Mesenteric fat pad (tissue), 1 donor: ENCODE measurements at regions not wholly inside any gene's neighbourhood (a gene's known extent, or its start where the extent isn't known, plus 50 kb on each side); places are given as distances from the start of the nearest gene placed in this dataset.
A peak's percentile ranks its signal among the peaks of the same experiment; 100 is the strongest.
"Not testable (repeated sequence)": the region's sequence is repeated elsewhere in the genome, so short reads cannot be mapped to it uniquely, and the experiment has no call there.

ENCODE experiments used
- DNase-seq: peaks from one replicate; pipeline ENCODE4 v3.0.0-alpha.2; 2020; ENCODE audit warnings: low spot score
- donor health status: DM: yes; HTN: yes; CAD: no.

- DNase-seq, result no peak
Measured at GRCh38 chr14:104303705-104304425, 165.5 kb downstream of the KIF26A start.

GRCh38 chr14:104304451-104305351, 166.3 kb downstream of the KIF26A start:
- no peak for DNase-seq

DNA sequence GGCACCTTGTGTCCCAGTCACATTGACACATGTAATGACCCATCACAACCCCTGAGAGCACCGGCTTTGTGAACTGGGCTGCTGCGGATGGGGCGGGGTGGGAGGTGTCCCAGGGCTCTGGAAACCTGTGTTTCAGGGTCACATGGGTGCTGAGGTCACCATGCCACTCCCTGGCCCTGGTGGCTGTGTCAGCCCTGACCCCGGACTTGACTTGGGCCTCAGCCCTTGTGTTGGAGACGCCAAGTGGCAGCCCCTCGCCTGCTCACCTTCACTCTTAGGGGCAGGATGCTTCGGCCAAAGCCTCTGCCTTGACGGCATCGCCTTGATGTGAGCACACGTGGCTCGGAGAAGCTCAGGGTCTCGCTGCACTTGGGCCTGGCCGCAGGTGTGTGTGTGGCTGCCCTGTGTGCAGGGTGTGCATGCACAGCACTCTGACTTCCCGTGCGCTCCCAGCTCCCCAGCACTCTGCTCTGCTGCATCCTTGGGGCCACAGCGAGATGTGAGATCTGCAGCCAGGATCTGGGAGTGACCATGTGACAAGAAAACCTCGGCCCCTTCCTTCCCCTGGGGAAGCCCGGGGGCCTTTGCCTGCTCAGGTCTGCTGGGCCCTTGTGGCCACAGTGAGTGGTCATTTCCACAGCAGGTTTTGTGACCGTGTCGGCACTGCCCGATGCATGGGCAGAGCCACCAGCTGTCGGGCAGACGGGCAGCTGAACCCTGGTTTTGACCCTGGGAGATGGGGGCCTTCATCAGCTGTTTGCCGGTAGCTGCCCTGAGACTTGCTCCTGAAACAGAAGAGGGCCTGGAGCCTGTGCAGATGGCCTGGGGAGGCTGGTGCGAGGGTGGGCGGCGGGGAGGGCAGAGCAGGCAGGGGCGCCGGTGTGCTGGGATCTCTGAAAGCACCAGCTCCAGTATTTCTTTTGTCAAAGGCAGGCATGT, 167.4 kb downstream of the KIF26A start:
- DNase-seq, result no peak

GRCh38 chr14:104306450-104307040, 168.2 kb downstream of the KIF26A start:
- no peak for DNase-seq

DNA sequence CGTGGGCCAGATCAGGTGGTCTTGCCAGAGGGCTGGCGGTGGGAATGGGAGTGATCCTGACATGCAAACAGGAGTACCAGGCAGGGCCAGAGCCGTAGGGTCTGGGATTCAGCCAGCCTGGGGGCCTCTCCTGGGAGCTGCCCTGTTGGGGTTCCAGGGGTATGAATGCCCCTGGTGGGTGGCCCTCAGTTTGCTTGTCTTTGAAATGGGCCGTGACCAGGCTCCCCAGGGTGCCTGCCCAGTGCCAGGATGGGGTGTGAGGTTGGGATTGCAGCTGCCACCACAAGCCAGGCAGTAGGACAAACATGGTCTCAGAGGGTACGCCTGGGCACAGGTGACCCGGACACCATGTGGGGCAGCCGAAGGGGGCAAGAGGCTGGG, 168.8 kb downstream of the KIF26A start:
- DNase-seq, result no peak

DNA sequence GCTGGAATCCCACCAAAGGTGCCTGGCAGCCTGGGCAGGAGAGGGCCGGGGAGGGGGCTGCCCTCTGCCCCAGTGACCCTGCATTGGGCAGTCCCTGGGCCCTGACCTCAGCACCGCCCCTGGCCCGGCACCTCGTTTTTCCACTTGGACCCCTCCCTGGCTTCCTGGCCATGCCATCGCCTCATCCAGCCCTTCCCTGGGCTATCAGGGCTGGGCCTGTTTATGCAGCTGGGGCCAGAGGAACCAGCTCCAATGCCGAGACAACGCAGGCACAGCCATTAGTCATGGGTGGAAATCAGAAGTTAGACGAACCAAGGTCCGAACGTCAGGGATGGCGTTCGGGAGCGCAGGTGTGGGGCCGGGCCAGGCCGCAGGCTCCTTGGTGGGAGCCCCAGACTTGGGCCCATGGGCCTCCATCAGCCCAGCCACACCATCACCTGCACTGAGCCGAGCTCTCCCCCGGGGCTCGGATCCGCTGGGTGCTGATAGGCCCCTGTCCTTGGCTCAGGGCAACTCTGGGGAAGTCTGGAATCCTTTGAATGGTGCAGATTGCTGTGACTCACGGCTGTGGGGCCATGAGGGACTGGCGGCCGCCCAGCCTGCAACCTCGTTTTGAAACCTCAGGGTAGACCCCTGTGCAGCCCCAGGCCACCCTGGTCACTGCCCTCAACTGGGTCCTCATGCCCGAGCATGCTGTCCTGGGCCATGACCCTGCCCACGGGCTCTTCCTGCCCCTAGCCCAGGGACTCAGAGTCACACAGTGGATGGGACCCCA, 169.4 kb downstream of the KIF26A start:
- no peak for DNase-seq

- DNase-seq, result not testable (repeated sequence)
Measured at GRCh38 chr14:104308534-104308933, 170.1 kb downstream of the KIF26A start.

- DNase-seq, result no peak
Measured at GRCh38 chr14:104309657-104310369, 171.4 kb downstream of the KIF26A start.

DNA sequence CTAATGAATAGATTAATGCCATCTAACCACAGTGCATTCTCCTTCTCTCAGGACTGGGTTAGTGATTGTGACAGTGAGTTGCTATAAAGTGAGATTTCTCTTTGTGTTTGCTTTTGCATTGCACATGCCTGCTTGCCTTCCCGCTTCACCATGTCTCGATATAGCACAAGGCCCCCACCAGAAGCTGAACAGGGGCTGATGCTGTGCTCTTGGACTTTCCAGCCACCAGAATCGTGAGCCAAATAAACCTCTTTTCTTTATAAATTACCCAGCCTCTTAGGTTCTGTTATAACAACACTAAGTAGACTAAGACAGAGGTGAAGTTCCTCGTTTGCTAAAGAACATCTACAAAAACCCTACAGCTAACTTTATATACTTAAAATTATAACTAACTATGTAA, 173.0 kb downstream of the KIF26A start:
- no peak for DNase-seq

DNA sequence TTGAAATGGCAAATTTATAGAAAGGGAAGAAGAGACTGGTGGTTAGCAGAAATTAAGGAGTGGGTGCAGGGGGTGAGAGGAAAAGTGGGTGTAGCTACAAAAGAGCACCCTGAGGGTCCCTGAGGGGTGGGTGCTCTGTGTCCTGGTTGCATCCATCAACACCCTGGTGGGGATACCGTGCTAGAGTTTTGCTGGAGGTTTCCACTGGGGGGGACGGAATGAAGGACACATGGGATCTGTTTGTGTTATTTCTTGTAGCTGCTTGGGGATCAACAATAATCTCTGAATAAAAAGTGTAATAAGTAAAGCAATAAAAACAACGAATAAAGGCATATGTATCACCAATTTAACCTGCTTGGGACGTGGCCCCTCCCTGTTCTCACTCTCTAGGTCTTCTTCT, 175.3 kb downstream of the KIF26A start:
- DNase-seq, result no peak

DNA sequence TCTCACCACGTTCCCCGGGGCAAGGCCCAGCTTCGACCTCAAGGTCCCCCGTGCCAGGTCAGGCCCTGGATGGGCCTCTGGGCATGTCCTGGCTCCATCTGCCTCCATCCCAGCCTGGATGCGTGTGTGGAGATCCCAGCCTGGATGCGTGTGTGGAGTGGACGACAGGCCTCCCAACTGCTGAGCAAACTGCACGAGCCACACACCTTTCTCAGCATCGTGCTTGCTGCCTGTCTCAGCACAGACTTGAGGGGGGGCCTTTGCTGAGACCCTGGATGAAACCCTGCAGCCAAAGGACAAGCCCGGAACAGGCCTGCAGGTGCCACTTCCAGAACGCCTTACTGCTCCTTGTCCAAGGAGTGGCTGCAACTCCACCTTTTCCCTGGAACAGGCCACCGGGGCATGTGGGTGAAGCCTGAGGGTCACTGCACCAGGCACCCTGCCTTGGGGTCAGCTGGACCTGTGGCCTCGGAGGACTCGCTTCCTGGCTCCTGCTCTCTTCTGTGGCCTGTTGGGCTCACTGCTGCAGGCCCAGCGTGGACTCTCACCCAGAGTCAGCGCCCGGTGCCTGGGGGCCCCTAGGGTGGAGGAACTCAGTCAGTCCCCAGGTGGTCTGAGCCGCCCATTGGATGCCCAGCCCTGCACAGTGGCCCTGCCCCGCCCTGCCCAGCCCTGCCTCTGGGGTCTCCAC, 176.0 kb downstream of the KIF26A start:
- DNase-seq, result peak; percentile 76

DNA sequence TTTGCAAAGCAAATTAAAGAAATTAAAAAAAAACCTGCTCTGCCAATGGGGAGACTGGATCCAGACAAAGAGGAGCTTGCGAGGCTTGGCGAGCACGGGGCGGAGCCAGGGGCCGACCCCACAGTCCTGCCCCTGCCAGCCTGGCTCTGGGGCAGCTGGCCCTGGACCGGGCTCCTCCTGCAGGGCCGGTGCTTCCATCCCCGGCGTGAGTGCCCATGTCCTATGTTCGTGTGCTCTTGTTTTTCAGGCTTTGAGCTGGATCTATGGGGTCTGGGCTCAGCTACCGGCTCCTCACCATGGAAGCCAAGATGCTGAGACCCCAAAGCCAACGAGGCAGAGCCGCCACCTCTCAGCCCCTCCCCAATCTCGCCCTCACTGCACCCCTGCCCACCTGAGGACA, 176.8 kb downstream of the KIF26A start:
- DNase-seq, result peak; percentile 49

- no peak for DNase-seq
Measured at GRCh38 chr14:104315625-104316024, 177.2 kb downstream of the KIF26A start.

GRCh38 chr14:104316121-104316722, 177.8 kb downstream of the KIF26A start:
- peak; percentile 73 for DNase-seq

DNA sequence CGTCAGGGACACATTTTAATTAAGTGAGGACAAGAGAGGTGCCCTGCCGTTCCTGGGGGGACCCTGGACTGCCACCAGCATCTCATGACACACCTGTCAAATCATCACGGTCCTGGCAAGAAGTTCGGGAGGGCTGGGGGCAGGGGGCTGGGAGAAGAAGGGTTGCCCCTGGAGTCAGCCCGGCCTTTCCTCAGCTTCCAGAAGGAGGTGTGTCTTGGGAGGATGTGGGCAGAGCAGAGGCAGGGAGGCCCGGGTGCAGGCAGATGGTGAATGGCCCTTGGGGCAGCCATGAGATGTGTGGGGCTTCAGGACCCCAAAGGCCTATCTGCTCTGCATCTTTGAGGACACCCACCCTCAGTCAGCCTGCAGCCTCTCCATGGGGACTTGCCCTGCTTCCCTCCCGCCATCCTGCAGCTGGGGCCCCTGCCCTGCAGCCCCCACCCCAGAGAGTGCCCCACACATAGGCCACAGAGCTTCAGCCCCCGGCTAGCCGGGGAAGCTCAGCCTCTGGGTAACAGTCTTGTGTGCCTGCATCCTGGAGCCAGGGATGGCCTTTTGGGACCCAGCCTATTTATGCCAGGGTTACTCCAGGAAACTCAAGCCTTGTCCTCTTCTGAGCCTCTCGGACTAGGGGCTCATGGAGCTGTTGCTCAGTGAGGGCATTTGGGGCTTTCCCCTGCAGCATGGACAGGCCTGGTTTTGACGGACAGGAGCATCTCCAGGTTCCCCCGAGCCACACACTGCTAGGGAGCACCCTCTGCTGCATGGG, 178.5 kb downstream of the KIF26A start:
- DNase-seq, result peak; percentile 89

DNA sequence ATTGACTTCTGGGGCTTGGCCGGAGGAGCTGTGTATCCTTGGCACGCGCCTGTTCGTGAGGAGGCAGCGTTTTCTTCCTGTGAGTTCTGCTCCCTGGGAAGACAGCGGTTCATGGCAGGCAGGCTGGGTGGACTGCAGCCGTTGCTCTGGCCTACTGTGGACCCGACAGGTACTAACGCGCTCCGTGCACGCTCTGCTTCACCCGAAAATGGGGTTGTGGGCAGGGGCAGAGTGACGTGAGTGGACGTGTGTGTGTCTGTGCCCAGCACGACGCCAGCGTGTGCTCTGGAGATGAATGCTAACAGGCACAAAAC, 179.1 kb downstream of the KIF26A start:
- DNase-seq, result peak; percentile 77

DNA sequence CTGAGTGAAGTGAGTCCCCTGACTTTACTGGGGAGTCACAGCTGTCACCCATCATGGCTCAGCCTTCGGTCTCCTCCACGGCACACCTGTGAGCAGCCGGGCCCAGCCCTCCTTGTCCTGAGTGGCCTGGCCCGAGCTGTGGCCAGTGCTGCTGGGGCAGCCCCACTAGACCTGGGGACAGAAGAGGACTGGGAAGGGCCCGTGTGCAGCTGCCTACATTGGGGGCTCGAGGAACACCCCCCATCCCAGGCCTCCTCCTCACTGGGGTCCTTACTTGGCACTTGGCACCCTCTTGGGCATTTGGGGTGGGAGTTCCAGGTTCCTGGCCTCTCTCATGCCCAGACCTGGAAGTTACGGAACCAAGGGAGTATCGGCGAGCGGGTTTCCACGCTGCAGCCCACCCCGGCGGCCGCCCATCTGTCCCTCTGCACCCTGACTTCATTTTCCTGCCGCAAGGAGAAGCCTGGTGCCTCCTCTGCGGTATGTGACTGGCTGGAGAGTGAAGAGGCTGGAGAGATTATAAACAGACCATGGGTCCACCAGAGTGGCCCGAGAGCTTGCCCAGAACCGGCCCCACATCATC, 179.7 kb downstream of the KIF26A start:
- DNase-seq, result peak; percentile 89
